ENCODE measurements at regions not wholly inside any gene's neighbourhood (a gene's known extent, or its start where the extent isn't known, plus 50 kb on each side); places are given as distances from the start of the nearest gene placed in this dataset.
A peak's percentile ranks its signal among the peaks of the same experiment; 100 is the strongest.
"Not testable (repeated sequence)": the region's sequence is repeated elsewhere in the genome, so short reads cannot be mapped to it uniquely, and the experiment has no call there.

DNA sequence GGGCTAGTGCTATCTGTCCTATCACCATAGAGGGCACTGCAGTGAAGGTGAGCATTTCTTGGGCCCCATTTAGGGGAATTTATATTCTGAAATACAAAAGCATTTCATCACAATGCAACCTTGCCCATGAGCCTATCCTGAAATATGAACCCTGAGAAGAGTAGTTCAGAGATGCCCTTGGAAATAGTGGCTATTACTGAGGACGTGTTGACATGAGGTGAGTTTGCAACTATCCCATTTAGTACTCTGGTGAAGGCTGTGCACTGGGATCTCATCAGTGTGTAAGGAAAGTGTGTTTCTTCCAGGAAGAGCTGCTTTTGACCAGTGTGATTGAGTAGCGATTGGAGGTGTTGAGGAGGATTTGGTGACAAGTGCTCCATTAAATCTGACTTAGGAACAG lies 149.3 kb upstream of the EOLA2 start:
- no peak overlapping the region for H3K4me3 ChIP-seq
- H3K36me3 ChIP-seq, result no peaks in the 10 kb centered on the region
- DNase-seq, result no peak
- no peaks in the 10 kb centered on the region for H3K27me3 ChIP-seq
- no peaks in the 10 kb centered on the region for H3K9me3 ChIP-seq

- H3K27me3 ChIP-seq, result no peaks in the 10 kb centered on the region
- H3K9me3 ChIP-seq, result no peaks in the 10 kb centered on the region
- DNase-seq, result no peak
- no peaks in the 10 kb centered on the region for H3K36me3 ChIP-seq
- H3K4me3 ChIP-seq, result no peak overlapping the region
Measured at GRCh38 chrX:150088042-150088441, 149.8 kb upstream of the EOLA2 start.

DNA sequence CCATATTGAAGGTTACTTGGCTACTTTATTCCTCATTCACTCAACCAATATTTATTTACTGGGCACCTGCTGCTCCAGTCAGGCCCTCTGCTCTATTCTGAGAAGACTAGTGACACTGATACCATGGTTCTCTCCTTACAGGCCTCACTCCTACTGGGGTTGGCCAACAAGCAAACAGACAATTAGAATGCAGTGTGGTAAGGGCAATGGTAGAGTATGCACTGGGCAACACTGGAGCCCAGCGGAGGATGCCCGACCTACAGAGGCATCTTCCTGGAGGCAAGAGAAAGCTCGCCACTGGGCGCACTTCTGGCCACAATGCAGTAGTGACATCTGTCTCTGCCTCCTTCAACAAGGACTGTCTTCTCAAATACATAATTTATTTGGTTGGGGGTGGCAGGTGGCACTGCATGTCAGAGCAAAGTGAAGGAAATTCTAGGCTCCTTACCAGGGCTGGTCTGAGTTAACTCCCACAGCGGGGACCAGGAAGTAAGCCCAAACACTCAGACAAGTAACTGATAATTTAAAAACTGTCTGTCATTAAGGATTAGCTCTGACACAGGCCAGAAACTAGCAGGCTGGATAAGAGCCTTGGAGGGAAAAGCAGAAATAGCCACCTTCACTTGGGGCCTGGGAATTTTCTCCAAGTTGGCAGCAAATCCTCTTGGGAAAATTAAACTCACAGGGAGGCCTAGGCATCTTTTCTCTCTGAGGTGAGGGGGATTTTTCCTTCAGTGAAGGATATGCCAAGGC lies 150.7 kb upstream of the EOLA2 start:
- no peak for DNase-seq
- H3K27me3 ChIP-seq, result no peaks in the 10 kb centered on the region
- H3K4me3 ChIP-seq, result no peak overlapping the region
- no peaks in the 10 kb centered on the region for H3K9me3 ChIP-seq
- no peaks in the 10 kb centered on the region for H3K36me3 ChIP-seq

DNA sequence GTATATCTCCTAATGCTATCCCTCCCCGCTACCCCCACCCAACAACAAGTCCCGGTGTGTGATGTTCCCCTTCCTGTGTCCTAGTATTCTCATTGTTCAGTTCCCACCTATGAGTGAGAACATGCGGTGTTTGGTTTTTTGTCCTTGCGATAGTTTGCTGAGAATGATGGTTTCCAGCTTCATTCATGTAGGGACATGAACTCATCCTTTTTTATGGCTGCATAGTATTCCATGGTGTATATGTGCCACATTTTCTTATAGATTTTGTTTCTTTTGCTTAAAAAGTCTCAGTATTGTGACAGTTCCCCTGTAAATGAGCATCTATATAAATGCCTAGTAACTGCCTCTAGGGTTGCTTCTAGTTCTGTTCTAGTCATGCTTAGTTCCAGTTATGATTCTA lies 153.0 kb upstream of the EOLA2 start:
- H3K36me3 ChIP-seq, H3K27me3 ChIP-seq, DNase-seq, H3K9me3 ChIP-seq, H3K4me3 ChIP-seq: not testable (repeated sequence)

GRCh38 chrX:150092549-150092948 lies 154.3 kb upstream of the EOLA2 start:
- H3K27me3 ChIP-seq, result no peaks in the 10 kb centered on the region
- no peaks in the 10 kb centered on the region for H3K9me3 ChIP-seq
- H3K36me3 ChIP-seq, result no peaks in the 10 kb centered on the region
- no peak for DNase-seq
- no peak overlapping the region for H3K4me3 ChIP-seq

- Histone ChIP-seq H3K27me3 (no peaks in the 10 kb centered on the region), H3K4me3 (no peak overlapping the region), H3K36me3 (no peaks in the 10 kb centered on the region), H3K9me3 (no peaks in the 10 kb centered on the region)
- DNase-seq, result peak; percentile 46
Measured at GRCh38 chrX:150094375-150094774, 156.1 kb upstream of the EOLA2 start.

DNA sequence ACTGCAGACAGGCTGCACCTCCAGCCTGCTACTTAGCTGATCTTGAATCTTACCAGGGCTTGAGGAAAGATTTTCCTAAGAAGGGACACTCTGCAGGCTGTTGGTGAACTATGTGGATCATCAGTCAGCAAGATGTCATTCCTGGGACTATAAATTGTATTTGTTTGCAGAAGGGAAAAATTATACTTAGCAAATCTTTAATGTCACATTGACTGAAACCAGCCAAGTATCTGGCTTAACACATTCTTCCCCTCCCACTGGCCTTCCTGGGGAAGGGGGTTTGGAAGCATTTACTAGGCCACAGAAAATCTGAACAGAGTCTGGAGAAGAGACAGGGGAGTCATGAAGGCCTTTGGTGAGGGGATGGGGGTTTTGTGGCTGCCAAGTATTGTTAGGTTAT lies 156.7 kb upstream of the EOLA2 start:
- H3K27me3 ChIP-seq, result no peaks in the 10 kb centered on the region
- DNase-seq, result no peak
- no peaks in the 10 kb centered on the region for H3K9me3 ChIP-seq
- no peaks in the 10 kb centered on the region for H3K36me3 ChIP-seq
- no peak overlapping the region for H3K4me3 ChIP-seq

DNA sequence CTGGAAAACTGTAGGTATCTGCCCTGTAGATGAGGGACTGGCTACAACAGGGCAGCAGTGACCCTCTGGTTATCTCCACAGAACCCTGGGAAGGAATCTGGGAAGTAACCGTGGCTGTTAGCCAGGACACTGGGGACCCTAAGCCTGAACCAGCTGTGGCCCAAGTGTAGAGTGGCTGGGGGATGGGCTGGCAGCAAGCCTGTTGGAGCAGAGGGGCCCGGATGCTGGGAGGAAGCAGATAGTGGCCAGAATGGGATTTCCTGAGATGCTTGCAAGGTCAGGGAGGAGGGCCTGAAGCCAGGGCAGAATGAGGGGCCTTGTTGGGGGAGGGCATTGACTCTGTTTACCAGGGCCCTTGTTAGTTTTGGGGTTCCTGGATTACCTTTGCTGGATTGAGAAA lies 161.0 kb upstream of the EOLA2 start:
- Histone ChIP-seq H3K36me3 (no peaks in the 10 kb centered on the region), H3K27me3 (no peaks in the 10 kb centered on the region), H3K9me3 (no peaks in the 10 kb centered on the region), H3K4me3 (no peak overlapping the region)
- DNase-seq, result no peak

- Histone ChIP-seq H3K9me3 (no peaks in the 10 kb centered on the region), H3K27me3 (no peaks in the 10 kb centered on the region), H3K36me3 (no peaks in the 10 kb centered on the region), H3K4me3 (no peak overlapping the region)
- no peak for DNase-seq
Measured at GRCh38 chrX:150100261-150100660, 162.0 kb upstream of the EOLA2 start.

DNA sequence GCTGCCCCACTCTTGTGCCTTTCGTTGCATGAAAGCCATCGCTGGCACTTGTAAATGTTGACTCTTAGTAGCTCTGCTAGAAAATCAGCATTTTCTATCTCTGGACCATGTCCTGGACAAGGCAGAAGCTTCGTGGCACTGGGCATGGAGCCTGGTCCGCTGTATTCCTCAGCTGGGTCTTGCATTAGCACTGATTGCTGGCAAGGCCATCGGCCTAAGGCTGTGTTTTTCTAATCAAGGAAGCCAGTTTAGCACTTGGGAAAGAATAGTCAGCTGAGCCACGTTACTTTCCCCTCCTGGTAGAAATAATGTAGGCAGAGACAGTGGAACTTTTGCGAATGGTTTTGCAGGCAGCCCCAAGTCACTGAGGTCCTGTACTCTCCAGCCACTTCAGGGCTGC lies 180.2 kb upstream of the EOLA2 start:
- H3K36me3 ChIP-seq, result no peaks in the 10 kb centered on the region
- no peak overlapping the region for H3K4me3 ChIP-seq
- no peaks in the 10 kb centered on the region for H3K9me3 ChIP-seq
- H3K27me3 ChIP-seq, result no peaks in the 10 kb centered on the region
- DNase-seq, result no peak

- H3K27me3 ChIP-seq, result no peaks in the 10 kb centered on the region
- no peaks in the 10 kb centered on the region for H3K36me3 ChIP-seq
- DNase-seq, result no peak
- no peak overlapping the region for H3K4me3 ChIP-seq
- no peaks in the 10 kb centered on the region for H3K9me3 ChIP-seq
Measured at GRCh38 chrX:150119323-150119722, 181.0 kb upstream of the EOLA2 start.

GRCh38 chrX:150125045-150125444 lies 186.8 kb upstream of the EOLA2 start:
- not testable (repeated sequence) for DNase-seq, H3K4me3 ChIP-seq, H3K36me3 ChIP-seq, H3K9me3 ChIP-seq, H3K27me3 ChIP-seq

DNA sequence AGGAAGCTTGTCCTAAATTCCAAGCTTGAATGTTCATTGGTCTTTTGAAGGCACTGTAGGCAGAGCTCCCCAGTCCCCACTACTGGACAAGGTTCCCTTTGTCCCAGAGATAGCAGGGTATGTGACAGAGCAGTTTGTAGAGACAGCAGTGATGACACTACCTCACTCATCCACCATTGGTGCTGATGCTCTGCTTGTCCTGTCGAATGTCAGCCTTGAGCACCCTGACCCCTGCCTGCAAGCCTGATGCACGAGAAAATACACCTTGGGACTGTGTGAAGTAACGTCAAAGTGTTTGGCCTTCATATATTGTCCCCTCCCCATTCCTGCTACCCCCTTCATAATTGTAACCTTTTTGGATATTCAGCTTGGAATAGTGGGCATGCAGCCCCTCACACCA lies 188.9 kb upstream of the EOLA2 start:
- DNase-seq, result no peak
- H3K9me3 ChIP-seq, result no peaks in the 10 kb centered on the region
- no peak overlapping the region for H3K4me3 ChIP-seq
- H3K36me3 ChIP-seq, result no peaks in the 10 kb centered on the region
- no peaks in the 10 kb centered on the region for H3K27me3 ChIP-seq

DNA sequence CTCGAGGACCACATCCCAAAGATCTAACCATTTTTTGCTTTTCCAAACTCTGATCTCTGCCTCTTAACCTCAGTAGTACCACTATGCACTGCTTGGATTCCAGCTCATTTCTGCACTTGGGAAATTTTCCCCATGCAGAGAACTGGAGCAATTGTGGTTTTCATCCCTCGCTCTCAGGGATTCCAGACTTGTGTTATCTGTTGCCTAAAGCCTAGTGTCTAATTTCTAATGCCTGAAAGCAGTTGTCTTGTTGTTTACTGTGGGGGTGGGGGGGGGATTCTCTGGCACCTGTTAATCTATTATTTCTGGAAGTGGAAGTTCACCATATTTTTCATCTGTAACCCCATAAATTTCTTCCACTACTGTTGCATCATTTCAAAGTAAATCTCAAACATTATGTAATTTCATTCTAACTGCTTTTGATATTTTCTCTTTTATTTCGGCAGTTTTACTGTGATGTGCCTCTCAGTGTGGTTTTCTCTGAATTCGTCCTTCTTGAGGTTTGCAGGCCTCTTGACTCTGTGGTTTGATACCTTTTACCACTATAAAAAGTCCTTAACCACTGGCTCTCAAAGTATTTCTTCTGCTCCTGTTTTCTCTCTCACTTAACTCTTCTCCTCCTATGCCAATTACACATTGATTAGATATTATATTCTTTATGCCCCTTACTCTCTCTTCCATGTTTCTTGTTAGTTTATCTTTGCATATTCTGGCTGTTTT lies 205.6 kb upstream of the EOLA2 start:
- DNase-seq, result no peak

DNA sequence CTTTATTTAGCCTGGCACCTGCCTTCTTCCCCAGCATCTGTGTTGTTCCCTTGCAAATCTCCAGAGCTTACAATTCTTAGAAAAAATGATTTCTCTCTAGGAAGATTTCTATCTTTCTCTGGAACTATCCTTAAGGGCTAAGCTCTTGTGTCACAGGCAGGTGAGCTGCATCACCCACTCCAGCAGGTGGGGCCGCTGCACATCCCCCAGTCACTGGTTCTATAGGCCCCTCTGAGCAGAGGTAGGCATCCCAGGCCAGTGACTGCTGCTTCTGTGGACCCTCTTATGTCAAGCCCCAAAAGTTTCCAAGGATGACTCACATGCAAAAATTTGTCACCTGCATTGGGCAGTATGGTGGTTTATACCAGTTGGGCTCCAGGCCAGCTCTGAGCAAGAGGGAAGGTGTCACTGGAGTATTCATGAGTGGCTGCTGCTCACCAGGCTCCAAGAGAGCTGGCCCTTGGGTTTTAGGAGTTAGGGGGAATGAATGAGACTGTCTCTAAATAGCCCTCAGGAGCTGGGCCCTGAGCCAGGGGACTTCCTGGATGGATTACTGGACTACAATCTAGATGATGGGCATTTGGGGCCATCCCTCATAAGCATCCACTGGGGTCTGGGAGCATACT lies 208.1 kb upstream of the EOLA2 start:
- no peak for DNase-seq

More for the DNA sequence above, 205.6 kb upstream of the EOLA2 start:
- Histone ChIP-seq H3K4me3 (no peak overlapping the region), H3K27me3 (no peaks in the 10 kb centered on the region), H3K9me3 (no peaks in the 10 kb centered on the region), H3K36me3 (no peaks in the 10 kb centered on the region)

DNA sequence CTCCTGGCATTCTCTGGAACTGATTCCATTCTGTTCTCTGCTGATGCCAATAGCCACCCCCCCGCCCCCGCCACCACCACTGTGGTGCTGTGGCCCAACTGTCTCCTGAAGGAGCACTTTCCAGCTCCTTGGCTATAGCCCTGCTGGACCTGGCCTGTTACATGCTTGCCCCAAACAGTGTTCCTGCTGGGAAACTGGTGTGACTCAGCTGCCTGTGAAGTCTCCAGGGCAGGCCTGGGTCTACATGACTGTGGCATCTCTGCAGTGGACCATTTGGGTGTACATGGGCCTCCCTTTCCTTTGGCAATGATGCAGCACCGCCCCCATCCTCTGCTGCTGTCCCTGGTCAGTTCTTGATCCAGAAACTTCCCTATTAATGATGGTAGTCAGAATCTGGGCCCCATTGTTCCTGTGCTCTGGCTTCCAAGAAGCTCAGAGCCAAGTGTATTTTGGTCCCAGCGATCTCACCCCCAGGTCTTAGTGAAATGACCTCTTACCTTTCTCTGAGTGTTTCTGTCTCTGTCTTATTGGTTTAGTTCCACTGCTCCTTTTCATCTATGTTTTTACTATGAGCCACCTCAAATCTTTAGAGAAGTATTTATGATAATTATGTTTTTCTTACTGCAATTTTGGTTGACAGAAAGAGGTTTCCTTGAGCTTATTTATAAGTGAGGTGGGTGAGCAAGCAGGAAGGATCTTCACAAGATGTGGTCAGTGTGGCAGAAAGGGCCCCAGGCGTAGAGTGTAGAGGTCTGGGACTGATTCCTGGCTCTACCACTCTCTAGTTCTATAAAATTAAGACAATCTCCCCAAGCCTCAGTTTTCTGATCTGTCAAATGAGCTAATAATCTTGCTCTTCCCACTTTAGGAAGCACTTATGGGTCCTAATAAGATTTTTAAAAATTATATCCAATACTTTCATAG lies 210.7 kb upstream of the EOLA2 start:
- Histone ChIP-seq H3K4me3 (no peak overlapping the region), H3K27me3 (no peaks in the 10 kb centered on the region), H3K36me3 (no peaks in the 10 kb centered on the region), H3K9me3 (no peaks in the 10 kb centered on the region)
- DNase-seq, result peak; percentile 85

More for the DNA sequence above, 208.1 kb upstream of the EOLA2 start:
- Histone ChIP-seq H3K4me3 (no peak overlapping the region), H3K36me3 (no peaks in the 10 kb centered on the region), H3K27me3 (no peaks in the 10 kb centered on the region), H3K9me3 (no peaks in the 10 kb centered on the region)
